SU-DHL-6 (cell line): ENCODE measurements at regions not wholly inside any gene's neighbourhood (a gene's known extent, or its start where the extent isn't known, plus 50 kb on each side); places are given as distances from the start of the nearest gene placed in this dataset.
"Not testable (repeated sequence)": the region's sequence is repeated elsewhere in the genome, so short reads cannot be mapped to it uniquely, and the experiment has no call there.

Source experiments
- H2AFZ ChIP-seq: fragments of 200-600 bp; sonication (generic); 2 replicates; pipeline ENCODE4 v1.6.1; 2014; ENCODE audit warnings: low read depth, mild to moderate bottlenecking, moderate library complexity, mixed read lengths, antibody characterized with exemption, low read length; ENCODE audit not compliant: severe bottlenecking
- H3F3A ChIP-seq: fragments of 200-600 bp; shearing (Covaris generic); 2 replicates; pipeline ENCODE4 v1.6.0; 2016; ENCODE audit warnings: antibody characterized with exemption, mild to moderate bottlenecking; ENCODE audit not compliant: insufficient read depth
- H3K27ac ChIP-seq: fragments of 200-600 bp; sonication (generic); 2 replicates; pipeline ENCODE4 v1.5.1; 2016; ENCODE audit warnings: low read depth, mild to moderate bottlenecking, low read length, moderate library complexity, mixed read lengths
- H3K27me3 ChIP-seq: fragments of 200-600 bp; sonication (generic), shearing (Covaris generic); 2 replicates; pipeline ENCODE4 v1.6.0; 2014; ENCODE audit warnings: mild to moderate bottlenecking, low read length
- H3K36me3 ChIP-seq: fragments of 200-600 bp; sonication (generic); 2 replicates; pipeline ENCODE4 v1.6.1; 2014; ENCODE audit warnings: mild to moderate bottlenecking, low read length, mixed read lengths
- H3K4me2 ChIP-seq: fragments of 300-600, 200-600 bp; shearing (Covaris generic), sonication (generic); 2 replicates; pipeline ENCODE4 v1.6.0; 2014; ENCODE audit warnings: low read length, low read depth, mild to moderate bottlenecking; ENCODE audit not compliant: poor library complexity, severe bottlenecking
- H3K4me3 ChIP-seq: fragments of 200-600 bp; sonication (generic); 2 replicates; pipeline ENCODE4 v1.5.1; 2014; ENCODE audit warnings: antibody characterized with exemption, low read length, mild to moderate bottlenecking, mixed read lengths; ENCODE audit not compliant: insufficient read depth, poor library complexity, severe bottlenecking
- H3K79me2 ChIP-seq: fragments of 200-600 bp; sonication (generic); 2 replicates; pipeline ENCODE4 v1.6.1; 2014; ENCODE audit warnings: mild to moderate bottlenecking, low read length, moderate library complexity; ENCODE audit not compliant: insufficient read depth
- H3K9ac ChIP-seq: fragments of 200-600 bp; sonication (generic); 2 replicates; pipeline ENCODE4 v1.7.0; 2014; ENCODE audit warnings: mild to moderate bottlenecking, low read length
- H3K9me2 ChIP-seq: fragments of 200-600 bp; sonication (generic); replicated peaks from 2 replicates; pipeline ENCODE4 v1.6.1; 2014; ENCODE audit warnings: low read length; ENCODE audit not compliant: insufficient read depth
- H3K9me3 ChIP-seq: fragments of 200-600 bp; sonication (generic); 2 replicates; pipeline ENCODE4 v1.6.1; 2014; ENCODE audit warnings: low read length, mixed read lengths; ENCODE audit not compliant: insufficient read depth
- H4K20me1 ChIP-seq: fragments of 200-600 bp; sonication (generic); 2 replicates; pipeline ENCODE4 v1.6.1; 2014; ENCODE audit warnings: low read depth, mild to moderate bottlenecking, antibody characterized with exemption, low read length, moderate library complexity, mixed read lengths
- CTCF ChIP-seq: fragments of 200-600 bp; sonication (generic); IDR thresholded peaks from one replicate; pipeline ENCODE4 v1.5.1; 2017; ENCODE audit warnings: antibody characterized with exemption, mild to moderate bottlenecking, low read length, moderate library complexity; ENCODE audit not compliant: insufficient read depth, poor library complexity, severe bottlenecking
- EZH2phosphoT487 ChIP-seq: fragments of 200-600 bp; sonication (generic), shearing (Covaris generic); conservative IDR thresholded peaks from 2 replicates; pipeline ENCODE4 v1.6.1; 2018; ENCODE audit warnings: mild to moderate bottlenecking, antibody characterized with exemption, low read length, moderate library complexity, mixed read lengths

GRCh38 chr2:183543731-183544130 lies 419.5 kb downstream of the NUP35 start:
- H3K9me3 ChIP-seq, result no peaks in the 10 kb centered on the region
- no peaks in the 10 kb centered on the region for H3K9me2 ChIP-seq
- H3K4me3 ChIP-seq, result no peak overlapping the region
- no peaks in the 10 kb centered on the region for H4K20me1 ChIP-seq
- TF ChIP-seq CTCF (no peak), EZH2phosphoT487 (no peak)
- H3K27ac ChIP-seq, result no peak overlapping the region
- no peaks in the 10 kb centered on the region for H3K27me3 ChIP-seq
- no peak overlapping the region for H3K9ac ChIP-seq
- no peaks in the 10 kb centered on the region for H3K79me2 ChIP-seq
- H2AFZ ChIP-seq, result no peak overlapping the region
- H3K36me3 ChIP-seq, result no peaks in the 10 kb centered on the region
- no peaks in the 10 kb centered on the region for H3F3A ChIP-seq
- peak overlapping the region; percentile 20 for H3K4me2 ChIP-seq

GRCh38 chr2:183546560-183547350 lies 422.5 kb downstream of the NUP35 start:
- H4K20me1 ChIP-seq, H3K4me3 ChIP-seq, H3K36me3 ChIP-seq, H3K4me2 ChIP-seq, H3K9me2 ChIP-seq, H2AFZ ChIP-seq, H3F3A ChIP-seq, H3K9me3 ChIP-seq, H3K27me3 ChIP-seq, H3K27ac ChIP-seq, H3K9ac ChIP-seq, H3K79me2 ChIP-seq: not testable (repeated sequence)

GRCh38 chr2:183552716-183553115 lies 428.5 kb downstream of the NUP35 start:
- TF ChIP-seq CTCF (no peak), EZH2phosphoT487 (no peak)
- Histone ChIP-seq H3K27me3 (no peaks in the 10 kb centered on the region), H3K9me2 (no peaks in the 10 kb centered on the region)

GRCh38 chr2:183564726-183565125 lies 440.5 kb downstream of the NUP35 start:
- H3K27me3 ChIP-seq, result no peaks in the 10 kb centered on the region
- no peak overlapping the region for H3K27ac ChIP-seq
- no peaks in the 10 kb centered on the region for H3K36me3 ChIP-seq
- TF ChIP-seq CTCF (no peak), EZH2phosphoT487 (no peak)
- H3F3A ChIP-seq, result no peaks in the 10 kb centered on the region
- no peaks in the 10 kb centered on the region for H3K9me3 ChIP-seq
- H2AFZ ChIP-seq, result no peak overlapping the region
- H4K20me1 ChIP-seq, result no peaks in the 10 kb centered on the region
- H3K9ac ChIP-seq, result no peak overlapping the region
- no peak overlapping the region for H3K4me2 ChIP-seq
- no peaks in the 10 kb centered on the region for H3K79me2 ChIP-seq
- H3K4me3 ChIP-seq, result no peak overlapping the region
- H3K9me2 ChIP-seq, result no peaks in the 10 kb centered on the region

More at GRCh38 chr2:183552716-183553115, 428.5 kb downstream of the NUP35 start:
- H3K9me3 ChIP-seq, result no peaks in the 10 kb centered on the region
- 0 out of 2 replicates have a peak, but pooled peaks cover 4% of the 10 kb centered on the region for H3K36me3 ChIP-seq
- H3K4me2 ChIP-seq, result no peak overlapping the region
- no peak overlapping the region for H2AFZ ChIP-seq
- no peak overlapping the region for H3K9ac ChIP-seq
- no peak overlapping the region for H3K4me3 ChIP-seq
- no peaks in the 10 kb centered on the region for H3F3A ChIP-seq
- no peaks in the 10 kb centered on the region for H4K20me1 ChIP-seq
- no peaks in the 10 kb centered on the region for H3K79me2 ChIP-seq
- no peak overlapping the region for H3K27ac ChIP-seq
